GM21717 (cell line): ENCODE measurements at regions not wholly inside any gene's neighbourhood (a gene's known extent, or its start where the extent isn't known, plus 50 kb on each side); places are given as distances from the start of the nearest gene placed in this dataset.

ENCODE experiments used
- ATAC-seq: cut with Tn5 transposase; IDR thresholded peaks from one replicate; pipeline ENCODE4 v1.9.1; 2021; ENCODE audit warnings: mild to moderate bottlenecking, moderate library complexity; ENCODE audit not compliant: unreplicated experiment

- no peak for ATAC-seq
These were observed 86.1 kb downstream of the C5orf15 start for GRCh38 chr5:133882389-133882695.

- ATAC-seq = no peak
These were observed 86.6 kb downstream of the C5orf15 start for GRCh38 chr5:133881576-133882388.

GRCh38 chr5:133878236-133878555 lies 90.2 kb downstream of the C5orf15 start:
- no peak for ATAC-seq

- ATAC-seq = no peak
These were observed 90.8 kb downstream of the C5orf15 start for GRCh38 chr5:133877351-133878235.

- ATAC-seq = no peak
These were observed 92.2 kb downstream of the C5orf15 start for GRCh38 chr5:133876266-133876665.

GRCh38 chr5:133875179-133875578 lies 93.2 kb downstream of the C5orf15 start:
- no peak for ATAC-seq

GRCh38 chr5:133873449-133873848 lies 95.0 kb downstream of the C5orf15 start:
- ATAC-seq = no peak

GRCh38 chr5:133870661-133871060 lies 97.8 kb downstream of the C5orf15 start:
- no peak for ATAC-seq

GRCh38 chr5:133869519-133870335 lies 98.7 kb downstream of the C5orf15 start:
- ATAC-seq = no peak

GRCh38 chr5:133868946-133869518 lies 99.4 kb downstream of the C5orf15 start:
- ATAC-seq = no peak

GRCh38 chr5:133867851-133868545 lies 100.4 kb downstream of the C5orf15 start:
- no peak for ATAC-seq

GRCh38 chr5:133867341-133867740 lies 101.1 kb downstream of the C5orf15 start:
- no peak for ATAC-seq

GRCh38 chr5:133866903-133867245 lies 101.6 kb downstream of the C5orf15 start:
- ATAC-seq = no peak

- no peak for ATAC-seq
These were observed 102.1 kb downstream of the C5orf15 start for GRCh38 chr5:133866160-133866902.

GRCh38 chr5:133865113-133865512 lies 103.3 kb downstream of the C5orf15 start:
- no peak for ATAC-seq

GRCh38 chr5:133864711-133865110 lies 103.7 kb downstream of the C5orf15 start:
- ATAC-seq = no peak

- ATAC-seq = no peak
These were observed 104.4 kb downstream of the C5orf15 start for GRCh38 chr5:133863857-133864585.

GRCh38 chr5:133861161-133861737 lies 107.2 kb downstream of the C5orf15 start:
- no peak for ATAC-seq

GRCh38 chr5:133859073-133859472 lies 109.4 kb downstream of the C5orf15 start:
- no peak for ATAC-seq
